Adipocyte (in vitro differentiated cells): ENCODE measurements at regions not wholly inside any gene's neighbourhood (a gene's known extent, or its start where the extent isn't known, plus 50 kb on each side); places are given as distances from the start of the nearest gene placed in this dataset.
A peak's percentile ranks its signal among the peaks of the same experiment; 100 is the strongest.
"Not testable (repeated sequence)": the region's sequence is repeated elsewhere in the genome, so short reads cannot be mapped to it uniquely, and the experiment has no call there.

Source experiments
- DNase-seq: peaks from one replicate; pipeline ENCODE4 v3.0.0-alpha.2; 2015; ENCODE audit warnings: low read depth
- H3K27me3 ChIP-seq: replicated peaks from 2 replicates; pipeline ENCODE4 v1.7.0; 2013; ENCODE audit warnings: mild to moderate bottlenecking, low read length, moderate library complexity; ENCODE audit not compliant: control insufficient read depth, insufficient read depth
- H3K36me3 ChIP-seq: 2 replicates; pipeline ENCODE4 v1.7.0; 2013; ENCODE audit warnings: low read length, mild to moderate bottlenecking, moderate library complexity; ENCODE audit not compliant: control insufficient read depth, insufficient read depth, severe bottlenecking
- H3K4me1 ChIP-seq: 2 replicates; pipeline ENCODE4 v1.7.0; 2013; ENCODE audit warnings: mild to moderate bottlenecking, low read length, moderate library complexity; ENCODE audit not compliant: control insufficient read depth, insufficient read depth
- H3K4me3 ChIP-seq: 2 replicates; pipeline ENCODE4 v1.7.0; 2013; ENCODE audit warnings: mild to moderate bottlenecking, low read length, moderate library complexity
- H3K9ac ChIP-seq: 2 replicates; pipeline ENCODE4 v1.7.0; 2013; ENCODE audit warnings: mild to moderate bottlenecking, low read length, moderate library complexity
- H3K9me3 ChIP-seq: 2 replicates; pipeline ENCODE4 v1.7.0; 2013; ENCODE audit warnings: mild to moderate bottlenecking, low read length, moderate library complexity; ENCODE audit not compliant: control insufficient read depth

DNA sequence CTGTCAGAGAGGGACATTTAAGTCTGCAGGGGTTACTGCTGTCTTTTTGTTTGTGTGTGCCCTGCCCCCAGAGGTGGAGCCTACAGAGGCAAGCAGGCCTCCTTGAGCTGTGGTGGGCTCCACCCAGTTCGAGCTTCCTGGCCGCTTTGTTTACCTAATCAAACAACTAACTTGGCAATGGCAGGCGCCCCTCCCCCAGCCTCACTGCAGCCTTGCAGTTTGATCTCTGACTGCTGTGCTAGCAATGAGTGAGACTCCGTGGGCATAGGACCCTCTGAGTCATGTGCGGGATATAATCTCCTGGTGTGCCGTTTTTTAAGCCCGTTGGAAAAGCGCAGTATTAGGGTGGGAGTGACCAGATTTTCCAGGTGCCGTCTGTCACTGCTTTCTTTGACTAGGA is 216.8 kb upstream of the CDKN2B start:
- H3K27me3 ChIP-seq, H3K9ac ChIP-seq, H3K4me3 ChIP-seq, H3K4me1 ChIP-seq, DNase-seq, H3K9me3 ChIP-seq, H3K36me3 ChIP-seq: not testable (repeated sequence)

DNA sequence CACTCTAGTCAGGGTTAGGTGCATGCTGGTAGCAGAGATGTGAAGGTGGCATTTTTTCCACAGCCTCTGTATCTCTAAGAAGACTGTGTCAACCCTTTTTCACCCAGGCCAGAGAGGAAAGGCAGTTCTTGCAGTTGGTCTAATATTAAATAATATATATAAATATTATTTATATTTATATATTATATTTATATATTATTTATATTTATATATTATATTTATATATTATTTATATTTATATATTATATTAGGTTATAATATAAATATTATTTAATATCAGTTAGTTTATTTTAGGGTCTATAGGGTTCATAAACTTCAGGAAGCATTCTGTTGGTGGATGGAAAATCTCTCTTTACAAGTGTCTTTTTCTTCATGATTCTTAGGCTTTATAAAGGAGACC is 218.6 kb upstream of the DMRTA1 start:
- Histone ChIP-seq H3K4me3 (no peak overlapping the region), H3K9ac (no peak overlapping the region), H3K36me3 (no peaks in the 10 kb centered on the region), H3K4me1 (no peaks in the 10 kb centered on the region), H3K27me3 (no peaks in the 10 kb centered on the region), H3K9me3 (peaks cover 27% of the 10 kb centered on the region)
- DNase-seq: no peak

- Histone ChIP-seq H3K36me3 (no peaks in the 10 kb centered on the region), H3K27me3 (no peaks in the 10 kb centered on the region), H3K4me1 (no peaks in the 10 kb centered on the region), H3K9ac (no peak overlapping the region), H3K4me3 (no peak overlapping the region), H3K9me3 (peaks cover 27% of the 10 kb centered on the region)
- DNase-seq: peak; percentile 64
Measured at GRCh38 chr9:22228542-22228941, 218.1 kb upstream of the DMRTA1 start.

DNA sequence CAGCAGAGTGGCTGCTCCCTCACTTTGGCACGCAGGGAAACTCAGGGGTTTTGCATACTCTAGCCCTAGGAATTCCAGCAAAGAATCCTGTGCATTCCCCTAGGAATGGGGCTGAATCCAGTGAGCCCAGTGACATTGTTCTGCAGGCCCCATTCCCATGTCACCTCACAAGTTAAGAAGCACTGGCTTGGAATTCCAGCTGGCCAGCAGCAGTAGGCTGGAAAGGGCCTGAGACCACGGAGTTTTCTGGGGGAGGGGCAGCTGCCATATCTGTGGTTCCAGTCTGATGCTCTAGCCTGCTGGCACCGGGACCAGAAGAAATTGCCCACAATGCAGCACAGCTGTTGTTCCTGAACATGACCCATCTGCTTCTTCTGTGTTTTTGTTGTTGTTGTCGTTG is 217.6 kb upstream of the DMRTA1 start:
- Histone ChIP-seq H3K27me3 (no peaks in the 10 kb centered on the region), H3K9ac (no peak overlapping the region), H3K9me3 (peaks cover 27% of the 10 kb centered on the region), H3K36me3 (no peaks in the 10 kb centered on the region), H3K4me1 (no peaks in the 10 kb centered on the region), H3K4me3 (no peak overlapping the region)
- no peak for DNase-seq

- H3K9ac ChIP-seq, DNase-seq, H3K27me3 ChIP-seq, H3K36me3 ChIP-seq, H3K4me1 ChIP-seq: not testable (repeated sequence)
- H3K9me3 ChIP-seq: peaks cover 27% of the 10 kb centered on the region
- peak overlapping the region; percentile 19 for H3K4me3 ChIP-seq
Measured at GRCh38 chr9:22231309-22231708, 215.3 kb upstream of the DMRTA1 start.

DNA sequence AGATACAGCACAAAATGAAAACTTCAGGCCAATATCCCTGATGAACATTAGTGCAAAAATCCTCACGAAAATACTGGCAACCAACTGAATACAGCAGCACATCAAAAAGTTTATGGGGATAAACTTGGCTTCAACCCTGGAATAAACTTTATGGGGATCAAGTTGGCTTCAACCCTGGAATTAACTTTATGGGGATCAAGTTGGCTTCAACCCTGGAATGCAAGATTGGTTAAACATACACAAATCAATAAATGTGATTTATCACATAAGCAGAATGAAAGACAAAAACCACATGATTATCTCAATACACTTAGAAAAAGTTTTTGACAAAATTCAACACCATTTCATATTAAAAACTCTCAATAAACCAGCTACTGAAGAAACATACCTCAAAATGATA is 213.7 kb upstream of the DMRTA1 start:
- no peak overlapping the region for H3K4me3 ChIP-seq
- H3K4me1 ChIP-seq: peaks cover 5% of the 10 kb centered on the region
- H3K27me3 ChIP-seq: no peaks in the 10 kb centered on the region
- H3K9ac ChIP-seq: no peak overlapping the region
- no peaks in the 10 kb centered on the region for H3K36me3 ChIP-seq
- H3K9me3 ChIP-seq: peaks cover 27% of the 10 kb centered on the region
- DNase-seq: no peak

DNA sequence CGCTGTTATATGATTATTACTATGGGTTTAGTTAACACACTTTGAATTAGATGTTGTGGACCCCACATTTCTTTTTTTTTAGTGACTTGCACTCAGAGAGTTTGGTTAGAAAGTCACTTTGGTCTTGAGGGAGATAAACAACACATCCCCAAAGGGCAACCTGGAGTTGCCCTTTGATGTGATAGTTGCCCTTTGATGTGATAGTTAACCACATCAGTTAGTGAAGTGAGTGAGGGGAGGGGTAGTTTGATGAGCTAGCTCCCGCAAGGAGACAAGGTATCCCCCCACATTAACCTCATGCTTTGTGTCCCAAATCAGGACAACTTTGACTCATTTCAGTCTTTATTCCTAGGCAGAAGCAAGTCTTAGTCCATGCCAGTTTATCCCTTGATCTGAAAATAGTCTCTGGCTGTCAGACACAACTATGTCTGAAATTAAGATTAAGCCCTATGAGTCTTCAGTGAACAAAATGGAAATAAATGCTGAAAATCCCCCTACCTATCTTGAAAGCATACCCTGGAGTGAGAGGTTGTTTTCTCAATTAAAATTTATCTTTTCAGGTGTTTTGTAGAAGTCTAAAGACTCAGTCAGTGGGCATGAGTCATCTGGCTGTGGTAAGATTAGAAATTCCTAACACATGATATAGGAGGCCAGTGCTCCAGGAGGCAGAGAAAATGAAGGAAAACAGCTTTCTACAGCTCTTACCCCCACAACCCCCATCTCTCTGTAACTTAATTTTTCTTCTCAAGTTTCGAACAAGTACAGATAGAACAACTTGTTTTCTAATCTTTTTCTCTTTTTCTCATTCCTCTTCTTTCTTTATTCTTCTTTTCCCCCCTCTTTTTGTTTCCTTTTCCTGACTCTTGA is 208.9 kb upstream of the DMRTA1 start:
- Histone ChIP-seq H3K4me3 (peak overlapping the region; percentile 1), H3K27me3 (no peaks in the 10 kb centered on the region), H3K36me3 (no peaks in the 10 kb centered on the region), H3K9ac (peak overlapping the region; percentile 59), H3K4me1 (peaks cover 43% of the 10 kb centered on the region), H3K9me3 (peaks cover 2% of the 10 kb centered on the region)
- peak; percentile 85 for DNase-seq

DNA sequence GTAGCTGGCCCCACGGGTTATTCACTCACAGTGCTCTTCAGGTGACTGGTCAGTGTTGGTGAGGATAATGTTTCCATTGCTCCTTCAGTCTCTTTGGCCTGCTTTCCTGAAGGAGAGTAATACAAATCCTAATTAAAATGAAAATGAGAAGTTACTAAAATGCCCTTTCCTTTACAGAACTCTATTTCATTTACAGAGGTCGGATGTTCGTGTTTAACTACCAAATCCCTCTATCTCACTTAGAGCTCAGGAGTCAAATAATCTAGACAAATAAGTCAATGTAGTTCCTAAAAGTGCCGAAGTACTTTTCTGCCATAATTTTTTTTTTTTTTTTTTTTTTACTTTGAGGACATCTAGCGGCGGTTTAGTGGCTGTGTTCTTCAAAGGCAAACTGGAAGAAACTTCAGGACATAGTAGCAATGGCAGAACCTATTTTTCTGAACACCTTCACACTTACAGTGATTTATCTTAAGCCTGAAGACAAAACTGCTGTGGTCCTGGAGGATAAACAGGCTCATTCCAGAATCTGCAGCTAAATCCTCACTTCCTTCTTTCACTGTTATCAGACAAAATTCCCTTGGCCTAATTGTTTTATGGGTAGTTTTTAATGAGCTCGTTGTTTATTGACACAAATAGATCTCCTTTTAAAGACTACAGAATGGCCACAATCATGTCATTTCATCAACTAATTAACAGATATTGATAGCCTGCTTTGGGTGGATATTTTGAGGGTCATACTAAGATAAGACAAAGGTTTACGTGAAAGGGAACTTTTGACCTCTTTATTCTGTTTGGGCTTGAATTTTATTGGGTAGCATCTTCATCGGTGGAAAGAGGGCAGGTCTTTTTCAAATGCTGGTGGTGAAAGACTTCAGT is 207.6 kb upstream of the DMRTA1 start:
- peaks cover 43% of the 10 kb centered on the region for H3K4me1 ChIP-seq
- H3K9me3 ChIP-seq: no peaks in the 10 kb centered on the region
- H3K36me3 ChIP-seq: no peaks in the 10 kb centered on the region
- no peaks in the 10 kb centered on the region for H3K27me3 ChIP-seq
- H3K4me3 ChIP-seq: peak overlapping the region; percentile 1
- peak; percentile 72 for DNase-seq
- H3K9ac ChIP-seq: peak overlapping the region; percentile 59

- Histone ChIP-seq H3K9ac (peak overlapping the region; percentile 50), H3K36me3 (no peaks in the 10 kb centered on the region), H3K9me3 (no peaks in the 10 kb centered on the region), H3K4me1 (peaks cover 43% of the 10 kb centered on the region), H3K4me3 (peak overlapping the region; percentile 57), H3K27me3 (no peaks in the 10 kb centered on the region)
- DNase-seq: peak; percentile 39
Measured at GRCh38 chr9:22240619-22241018, 206.0 kb upstream of the DMRTA1 start.

- Histone ChIP-seq H3K4me3 (peak overlapping the region; percentile 57), H3K36me3 (no peaks in the 10 kb centered on the region), H3K9me3 (no peaks in the 10 kb centered on the region), H3K4me1 (peaks cover 43% of the 10 kb centered on the region), H3K27me3 (no peaks in the 10 kb centered on the region), H3K9ac (peak overlapping the region; percentile 50)
- DNase-seq: no peak
Measured at GRCh38 chr9:22241024-22241423, 205.6 kb upstream of the DMRTA1 start.

DNA sequence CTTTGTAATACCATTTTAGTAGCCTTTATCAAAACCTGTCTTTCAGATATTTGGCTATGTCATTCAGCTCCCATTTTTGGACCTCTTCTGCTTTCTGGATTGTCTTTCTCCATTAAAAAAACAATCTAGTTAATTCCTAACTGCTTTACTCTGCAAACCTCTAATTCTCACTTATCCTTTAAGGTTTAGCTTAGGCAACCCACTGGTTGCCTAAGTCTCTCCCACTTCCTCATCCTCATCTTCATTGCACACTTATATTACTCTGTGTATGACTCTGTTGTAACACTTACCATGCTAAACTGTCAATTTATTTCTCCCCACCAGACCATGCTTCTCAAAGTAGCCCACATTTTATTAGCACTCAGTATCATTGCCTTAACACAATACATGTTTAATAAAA is 205.0 kb upstream of the DMRTA1 start:
- peaks cover 43% of the 10 kb centered on the region for H3K4me1 ChIP-seq
- no peak overlapping the region for H3K4me3 ChIP-seq
- H3K27me3 ChIP-seq: no peaks in the 10 kb centered on the region
- no peak overlapping the region for H3K9ac ChIP-seq
- no peaks in the 10 kb centered on the region for H3K36me3 ChIP-seq
- DNase-seq: no peak
- H3K9me3 ChIP-seq: no peaks in the 10 kb centered on the region
